Testis (tissue), 2 donors: ENCODE measurements at regions not wholly inside any gene's neighbourhood (a gene's known extent, or its start where the extent isn't known, plus 50 kb on each side); places are given as distances from the start of the nearest gene placed in this dataset.

Experiments used
- CTCF ChIP-seq, 3 experiments: fragments of 450-650 bp in 2 of 3; fragments of 200-600 bp in 1 of 3; sonication (generic) in 1 of 3; IDR thresholded peaks; one replicate each; pipeline ENCODE4 v1.5.1; 2016 to 2019; ENCODE audit warnings: antibody characterized with exemption in 3 of 3, mild to moderate bottlenecking in 2 of 3, moderate library complexity in 1 of 3
- POLR2A ChIP-seq: fragments of 450-650 bp; IDR thresholded peaks from one replicate; pipeline ENCODE4 v1.6.1; 2017; ENCODE audit warnings: antibody characterized with exemption, mild to moderate bottlenecking, moderate library complexity

GRCh38 chr21:23017989-23018388 is 2019.8 kb downstream of the NCAM2 start:
- no peak for TF ChIP-seq CTCF (IDR thresholded peaks at IDR 0.05)
- no peak for TF ChIP-seq POLR2A
